Vagina (tissue), 2 donors: ENCODE measurements at regions not wholly inside any gene's neighbourhood (a gene's known extent, or its start where the extent isn't known, plus 50 kb on each side); places are given as distances from the start of the nearest gene placed in this dataset.

Experiments
- DNase-seq, 2 donors: peaks; one replicate each; pipeline ENCODE4 v3.0.0-alpha.2; 2017; ENCODE audit errors: extremely low spot score in 2 of 2
- H3K27ac ChIP-seq: fragments of 200-600 bp; sonication (generic); one replicate; pipeline ENCODE4 v1.5.1; 2019
- H3K27me3 ChIP-seq: fragments of 200-600 bp; sonication (generic); one replicate; pipeline ENCODE4 v1.5.1; 2019
- H3K36me3 ChIP-seq, 2 donors: fragments of 200-600 bp; sonication (generic); one replicate each; pipeline ENCODE4 v1.5.1; 2017 to 2019
- H3K4me1 ChIP-seq: fragments of 200-600 bp; sonication (generic); one replicate; pipeline ENCODE4 v1.5.1; 2019
- H3K4me3 ChIP-seq, 2 donors: fragments of 200-600 bp; sonication (generic); 1 replicate in 1 of 2; 2 replicates in 1 of 2; pipeline ENCODE4 v1.5.1; 2016 to 2019
- H3K9me3 ChIP-seq: fragments of 200-600 bp; sonication (generic); one replicate; pipeline ENCODE4 v1.5.1; 2019
- POLR2A ChIP-seq, 2 donors: fragments of 450-650 bp; IDR thresholded peaks; one replicate each; pipeline ENCODE4 v1.6.1; 2017; ENCODE audit warnings: antibody characterized with exemption in 2 of 2, mild to moderate bottlenecking in 2 of 2, moderate library complexity in 2 of 2
- POLR2AphosphoS5 ChIP-seq, 2 donors: sonication (generic); formaldehyde crosslinking; IDR thresholded peaks; one replicate each; pipeline ENCODE4 v1.9.0; 2017; ENCODE audit warnings: antibody characterized with exemption in 2 of 2, mild to moderate bottlenecking in 2 of 2, low read depth in 1 of 2; ENCODE audit not compliant: insufficient read depth in 1 of 2
- intact Hi-C: fragments of 100-400 bp; cut with DNase I; formaldehyde crosslinking; loops from one replicate; pipeline ENCODE4 v1.15.1; 2023
- TF ChIP-seq, protein P1 (sequence below), 3 experiments: fragments of 450-650 bp in 2 of 3; fragments of 200-600 bp in 1 of 3; sonication (generic) in 1 of 3; IDR thresholded peaks; one replicate each; pipeline ENCODE4 v1.5.1; 2017 to 2019; ENCODE audit warnings: antibody characterized with exemption in 3 of 3, mild to moderate bottlenecking in 2 of 3, moderate library complexity in 2 of 3

- Histone ChIP-seq H3K27me3 (no peaks in the 10 kb centered on the region), H3K4me1 (no peaks in the 10 kb centered on the region), H3K9me3 (no peaks in the 10 kb centered on the region), H3K36me3 (no peaks in the 10 kb centered on the region), H3K27ac (no peak overlapping the region), H3K4me3 (no peak overlapping the region)
- intact Hi-C loops: no loop called here
- TF ChIP-seq, protein P1, sequence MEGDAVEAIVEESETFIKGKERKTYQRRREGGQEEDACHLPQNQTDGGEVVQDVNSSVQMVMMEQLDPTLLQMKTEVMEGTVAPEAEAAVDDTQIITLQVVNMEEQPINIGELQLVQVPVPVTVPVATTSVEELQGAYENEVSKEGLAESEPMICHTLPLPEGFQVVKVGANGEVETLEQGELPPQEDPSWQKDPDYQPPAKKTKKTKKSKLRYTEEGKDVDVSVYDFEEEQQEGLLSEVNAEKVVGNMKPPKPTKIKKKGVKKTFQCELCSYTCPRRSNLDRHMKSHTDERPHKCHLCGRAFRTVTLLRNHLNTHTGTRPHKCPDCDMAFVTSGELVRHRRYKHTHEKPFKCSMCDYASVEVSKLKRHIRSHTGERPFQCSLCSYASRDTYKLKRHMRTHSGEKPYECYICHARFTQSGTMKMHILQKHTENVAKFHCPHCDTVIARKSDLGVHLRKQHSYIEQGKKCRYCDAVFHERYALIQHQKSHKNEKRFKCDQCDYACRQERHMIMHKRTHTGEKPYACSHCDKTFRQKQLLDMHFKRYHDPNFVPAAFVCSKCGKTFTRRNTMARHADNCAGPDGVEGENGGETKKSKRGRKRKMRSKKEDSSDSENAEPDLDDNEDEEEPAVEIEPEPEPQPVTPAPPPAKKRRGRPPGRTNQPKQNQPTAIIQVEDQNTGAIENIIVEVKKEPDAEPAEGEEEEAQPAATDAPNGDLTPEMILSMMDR (IDR thresholded peaks at IDR 0.05): no peak
- TF ChIP-seq POLR2AphosphoS5 (IDR thresholded peaks at IDR 0.05; ENCODE audit: insufficient read depth in 1 of 2, low read depth in 1 of 2): no peak
- no peak for DNase-seq
These were observed 613.1 kb upstream of the HS3ST1 start for GRCh38 chr4:12041828-12042227.

GRCh38 chr4:12036450-12036849 lies 607.8 kb upstream of the HS3ST1 start:
- TF ChIP-seq, protein P1 (IDR thresholded peaks at IDR 0.05): no peak
- no peak for TF ChIP-seq POLR2AphosphoS5 (IDR thresholded peaks at IDR 0.05; ENCODE audit: insufficient read depth in 1 of 2, low read depth in 1 of 2)
- TF ChIP-seq POLR2A (IDR thresholded peaks at IDR 0.05): no peak
- no peak for DNase-seq
- H3K4me1 ChIP-seq: no peaks in the 10 kb centered on the region
- intact Hi-C loops: no loop called here
- no peak overlapping the region for H3K4me3 ChIP-seq
- H3K9me3 ChIP-seq: no peaks in the 10 kb centered on the region
- no peaks in the 10 kb centered on the region for H3K36me3 ChIP-seq
- no peak overlapping the region for H3K27ac ChIP-seq
- H3K27me3 ChIP-seq: no peaks in the 10 kb centered on the region

DNA sequence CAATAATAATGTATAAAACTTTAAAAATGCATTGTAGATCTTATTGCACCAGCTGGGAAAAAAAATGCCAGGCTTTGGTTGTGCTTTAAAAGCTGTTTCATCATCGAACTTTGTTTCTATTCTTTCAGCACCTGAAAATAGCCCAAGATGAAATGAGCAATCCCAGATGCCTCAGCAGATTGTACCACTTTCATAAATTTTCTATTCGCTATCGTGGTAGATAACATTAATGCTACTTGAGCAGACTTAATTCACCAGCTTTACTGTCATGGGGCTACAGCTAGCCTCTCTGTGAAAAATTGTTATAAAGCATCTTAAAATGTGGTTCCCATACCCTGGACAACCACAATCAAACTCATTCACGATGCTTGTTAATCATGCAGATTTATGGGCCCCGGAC lies 599.6 kb upstream of the HS3ST1 start:
- Histone ChIP-seq H3K36me3 (no peaks in the 10 kb centered on the region), H3K9me3 (no peaks in the 10 kb centered on the region), H3K4me1 (no peaks in the 10 kb centered on the region), H3K27ac (no peak overlapping the region), H3K4me3 (no peak overlapping the region), H3K27me3 (no peaks in the 10 kb centered on the region)
- DNase-seq: no peak
- TF ChIP-seq, protein P1 (IDR thresholded peaks at IDR 0.05): no peak
- intact Hi-C loops: no loop called here

- intact Hi-C loops: no loop called here
- DNase-seq: no peak
- Histone ChIP-seq H3K4me1 (no peaks in the 10 kb centered on the region), H3K9me3 (no peaks in the 10 kb centered on the region), H3K36me3 (no peaks in the 10 kb centered on the region), H3K27ac (no peak overlapping the region), H3K4me3 (no peak overlapping the region), H3K27me3 (no peaks in the 10 kb centered on the region)
- TF ChIP-seq POLR2AphosphoS5 (IDR thresholded peaks at IDR 0.05; ENCODE audit: insufficient read depth in 1 of 2, low read depth in 1 of 2) (no peak), POLR2A (IDR thresholded peaks at IDR 0.05) (no peak)
- TF ChIP-seq, protein P1 (IDR thresholded peaks at IDR 0.05): no peak
These were observed 593.7 kb upstream of the HS3ST1 start for GRCh38 chr4:12022409-12022808.

- DNase-seq: no peak
- Histone ChIP-seq H3K4me1 (no peaks in the 10 kb centered on the region), H3K9me3 (no peaks in the 10 kb centered on the region), H3K27me3 (no peaks in the 10 kb centered on the region), H3K27ac (no peak overlapping the region), H3K36me3 (no peaks in the 10 kb centered on the region), H3K4me3 (no peak overlapping the region)
- intact Hi-C loops: no loop called here
- TF ChIP-seq POLR2A (IDR thresholded peaks at IDR 0.05): no peak
- TF ChIP-seq, protein P1 (IDR thresholded peaks at IDR 0.05): no peak
These were observed 588.0 kb upstream of the HS3ST1 start for GRCh38 chr4:12016729-12017128.
